Left ventricle myocardium inferior (tissue), 1 donor: ENCODE measurements at regions not wholly inside any gene's neighbourhood (a gene's known extent, or its start where the extent isn't known, plus 50 kb on each side); places are given as distances from the start of the nearest gene placed in this dataset.

ENCODE experiments used
- DNase-seq: peaks from one replicate; pipeline ENCODE4 v3.0.0-alpha.2; 2020
- H3K27ac ChIP-seq: fragments of 200-600 bp; replicated peaks from 2 replicates; pipeline ENCODE4 v1.8.0; 2021
- H3K27me3 ChIP-seq: fragments of 200-600 bp; 2 replicates; pipeline ENCODE4 v1.8.0; 2021; ENCODE audit warnings: low read depth
- H3K36me3 ChIP-seq: fragments of 200-600 bp; 2 replicates; pipeline ENCODE4 v1.8.0; 2021
- H3K4me1 ChIP-seq: fragments of 200-600 bp; 2 replicates; pipeline ENCODE4 v1.8.0; 2021
- H3K4me3 ChIP-seq: fragments of 200-600 bp; 2 replicates; pipeline ENCODE4 v1.8.0; 2021; ENCODE audit warnings: mild to moderate bottlenecking, moderate library complexity
- H3K9me3 ChIP-seq: fragments of 200-600 bp; replicated peaks from 2 replicates; pipeline ENCODE4 v1.8.0; 2021
- CTCF ChIP-seq: fragments of 200-600 bp; IDR thresholded peaks from 2 replicates; pipeline ENCODE4 v1.8.0; 2021; ENCODE audit warnings: antibody characterized with exemption, mild to moderate bottlenecking, borderline replicate concordance
- intact Hi-C: fragments of 100-400 bp; cut with micrococcal nuclease; formaldehyde crosslinking; loops from one replicate; pipeline ENCODE4 v1.11.0; 2022
- donor health status: DM: no; HTN: yes; CAD: no; lungs with severe emphysema.

GRCh38 chr6:144728804-144729203 is 443.7 kb downstream of the UTRN start:
- Histone ChIP-seq H3K36me3 (peaks cover 21% of the 10 kb centered on the region), H3K27ac (no peak overlapping the region), H3K4me1 (peaks cover 5% of the 10 kb centered on the region), H3K27me3 (no peaks in the 10 kb centered on the region), H3K4me3 (no peak overlapping the region), H3K9me3 (no peaks in the 10 kb centered on the region)
- DNase-seq = no peak
- TF ChIP-seq CTCF = no peak
- intact Hi-C loops = no loop called here

- intact Hi-C loops = no loop called here
- H3K4me1 ChIP-seq = peaks cover 5% of the 10 kb centered on the region
- TF ChIP-seq CTCF = no peak
- no peak overlapping the region for H3K27ac ChIP-seq
- no peaks in the 10 kb centered on the region for H3K9me3 ChIP-seq
- H3K4me3 ChIP-seq = no peak overlapping the region
- H3K27me3 ChIP-seq = no peaks in the 10 kb centered on the region
- DNase-seq = no peak
- H3K36me3 ChIP-seq = peaks cover 28% of the 10 kb centered on the region
Measured at GRCh38 chr6:144729502-144729901, 444.4 kb downstream of the UTRN start.

- TF ChIP-seq CTCF = no peak
- no peaks in the 10 kb centered on the region for H3K9me3 ChIP-seq
- no peak for DNase-seq
- no peaks in the 10 kb centered on the region for H3K27me3 ChIP-seq
- no peak overlapping the region for H3K4me3 ChIP-seq
- peaks cover 5% of the 10 kb centered on the region for H3K4me1 ChIP-seq
- peaks cover 30% of the 10 kb centered on the region for H3K36me3 ChIP-seq
- intact Hi-C loops = no loop called here
- no peak overlapping the region for H3K27ac ChIP-seq
Measured at GRCh38 chr6:144730088-144730645, 445.0 kb downstream of the UTRN start.

- no peaks in the 10 kb centered on the region for H3K4me1 ChIP-seq
- no peak overlapping the region for H3K27ac ChIP-seq
- H3K4me3 ChIP-seq = no peak overlapping the region
- intact Hi-C loops = no loop called here
- DNase-seq = no peak
- no peaks in the 10 kb centered on the region for H3K27me3 ChIP-seq
- H3K36me3 ChIP-seq = peaks cover 39% of the 10 kb centered on the region
- H3K9me3 ChIP-seq = no peaks in the 10 kb centered on the region
- no peak for TF ChIP-seq CTCF
Measured at GRCh38 chr6:144731229-144731628, 446.1 kb downstream of the UTRN start.

- Histone ChIP-seq H3K36me3 (peaks cover 33% of the 10 kb centered on the region), H3K9me3 (no peaks in the 10 kb centered on the region)
Measured at GRCh38 chr6:144736763-144737162, 451.6 kb downstream of the UTRN start.

More at GRCh38 chr6:144736763-144737162, 451.6 kb downstream of the UTRN start:
- no peak overlapping the region for H3K27ac ChIP-seq
- H3K4me3 ChIP-seq = no peak overlapping the region
- TF ChIP-seq CTCF = no peak
- intact Hi-C loops = no loop called here
- H3K4me1 ChIP-seq = no peaks in the 10 kb centered on the region
- no peaks in the 10 kb centered on the region for H3K27me3 ChIP-seq
- DNase-seq = no peak
